COR-L47 (cell line): ENCODE measurements at regions not wholly inside any gene's neighbourhood (a gene's known extent, or its start where the extent isn't known, plus 50 kb on each side); places are given as distances from the start of the nearest gene placed in this dataset.
"Not testable (repeated sequence)": the region's sequence is repeated elsewhere in the genome, so short reads cannot be mapped to it uniquely, and the experiment has no call there.

ENCODE experiments used
- DNase-seq: peaks from one replicate; lab custom pipeline; 2025; lab: John Stamatoyannopoulos, UW

- no peak for DNase-seq
These were observed 289.1 kb upstream of the PLD5 start for GRCh38 chr1:242813490-242814091.

GRCh38 chr1:242811092-242811840, 286.8 kb upstream of the PLD5 start:
- DNase-seq, result no peak

- DNase-seq, result no peak
These were observed 281.8 kb upstream of the PLD5 start for GRCh38 chr1:242806324-242806723.

- not testable (repeated sequence) for DNase-seq
These were observed 280.9 kb upstream of the PLD5 start for GRCh38 chr1:242805360-242805759.

- DNase-seq, result no peak
These were observed 278.5 kb upstream of the PLD5 start for GRCh38 chr1:242802973-242803372.

- no peak for DNase-seq
These were observed 276.0 kb upstream of the PLD5 start for GRCh38 chr1:242800521-242800920.

GRCh38 chr1:242797856-242798255, 273.4 kb upstream of the PLD5 start:
- DNase-seq, result no peak

GRCh38 chr1:242788771-242789170, 264.3 kb upstream of the PLD5 start:
- no peak for DNase-seq

- no peak for DNase-seq
These were observed 263.5 kb upstream of the PLD5 start for GRCh38 chr1:242787968-242788367.

- peak; percentile 39 for DNase-seq
These were observed 260.3 kb upstream of the PLD5 start for GRCh38 chr1:242784807-242785206.

GRCh38 chr1:242784084-242784483, 259.6 kb upstream of the PLD5 start:
- peak; percentile 84 for DNase-seq

- no peak for DNase-seq
These were observed 249.8 kb upstream of the PLD5 start for GRCh38 chr1:242774256-242774655.

GRCh38 chr1:242770366-242770765, 245.9 kb upstream of the PLD5 start:
- DNase-seq, result no peak

GRCh38 chr1:242764161-242764560, 239.7 kb upstream of the PLD5 start:
- no peak for DNase-seq

- DNase-seq, result no peak
These were observed 237.1 kb upstream of the PLD5 start for GRCh38 chr1:242761556-242761955.

GRCh38 chr1:242754926-242755325, 230.4 kb upstream of the PLD5 start:
- DNase-seq, result no peak

GRCh38 chr1:242754125-242754524, 229.6 kb upstream of the PLD5 start:
- DNase-seq, result no peak

- DNase-seq, result no peak
These were observed 222.7 kb upstream of the PLD5 start for GRCh38 chr1:242747233-242747632.

- no peak for DNase-seq
These were observed 220.6 kb upstream of the PLD5 start for GRCh38 chr1:242745079-242745478.

- DNase-seq, result no peak
These were observed 219.7 kb upstream of the PLD5 start for GRCh38 chr1:242743983-242744780.

- no peak for DNase-seq
These were observed 214.5 kb upstream of the PLD5 start for GRCh38 chr1:242738702-242739645.

GRCh38 chr1:242736611-242737010, 212.1 kb upstream of the PLD5 start:
- DNase-seq, result no peak
